ENCODE measurements at regions not wholly inside any gene's neighbourhood (a gene's known extent, or its start where the extent isn't known, plus 50 kb on each side); places are given as distances from the start of the nearest gene placed in this dataset.
"Not testable (repeated sequence)": the region's sequence is repeated elsewhere in the genome, so short reads cannot be mapped to it uniquely, and the experiment has no call there.

- TF ChIP-seq CTCF (conservative IDR thresholded peaks at IDR 0.05) (no peak), ZFX (IDR thresholded peaks at IDR 0.05) (no peak)
- H3K27ac ChIP-seq, result no peak overlapping the region
These were observed 679.3 kb downstream of the ZEB2 start for GRCh38 chr2:143840601-143841000.

GRCh38 chr2:143840194-143840593 lies 679.7 kb downstream of the ZEB2 start:
- no peak overlapping the region for H3K27ac ChIP-seq
- TF ChIP-seq CTCF (conservative IDR thresholded peaks at IDR 0.05), result no peak

GRCh38 chr2:143839456-143839855 lies 680.5 kb downstream of the ZEB2 start:
- no peak for TF ChIP-seq CTCF (conservative IDR thresholded peaks at IDR 0.05)
- TF ChIP-seq ZFX (IDR thresholded peaks at IDR 0.05), result no peak
- no peak overlapping the region for H3K27ac ChIP-seq

- H3K27ac ChIP-seq, result not testable (repeated sequence)
These were observed 682.9 kb downstream of the ZEB2 start for GRCh38 chr2:143837055-143837454.

- no peak for TF ChIP-seq CTCF (conservative IDR thresholded peaks at IDR 0.05)
- TF ChIP-seq ZFX (IDR thresholded peaks at IDR 0.05), result no peak
- H3K27ac ChIP-seq, result no peak overlapping the region
These were observed 684.4 kb downstream of the ZEB2 start for GRCh38 chr2:143835481-143835880.

GRCh38 chr2:143833015-143833660 lies 686.8 kb downstream of the ZEB2 start:
- H3K27ac ChIP-seq, result no peak overlapping the region
- TF ChIP-seq CTCF (conservative IDR thresholded peaks at IDR 0.05) (no peak), ZFX (IDR thresholded peaks at IDR 0.05) (no peak)

GRCh38 chr2:143830476-143830875 lies 689.4 kb downstream of the ZEB2 start:
- no peak overlapping the region for H3K27ac ChIP-seq
- TF ChIP-seq ZFX (IDR thresholded peaks at IDR 0.05), result no peak
- TF ChIP-seq CTCF (conservative IDR thresholded peaks at IDR 0.05), result no peak

Measured in C4-2B (cell line).